ENCODE measurements at regions not wholly inside any gene's neighbourhood (a gene's known extent, or its start where the extent isn't known, plus 50 kb on each side); places are given as distances from the start of the nearest gene placed in this dataset.

GRCh38 chr3:78349571-78349970 is 1309.7 kb downstream of the ROBO2 start:
- CTCF ChIA-PET: interaction anchor here (2.4 kb wide), 1 partner anchor 11 kb away, joined by 7 read pairs; no protein-coding TSS in a partner anchor
- TF ChIP-seq CTCF (IDR thresholded peaks at IDR 0.05; ENCODE audit: insufficient read depth, low read depth, low read length): no peak
- no peaks in the 10 kb centered on the region for H3K27me3 ChIP-seq (ENCODE audit: control insufficient read depth, insufficient read depth, low read length)
- no peak for DNase-seq (ENCODE audit: low read depth)
- POLR2A ChIA-PET: no interaction called here
- H3K4me3 ChIP-seq (ENCODE audit: low read depth, low read length): no peak overlapping the region
- H3K36me3 ChIP-seq (ENCODE audit: control insufficient read depth, insufficient read depth, low read length): no peaks in the 10 kb centered on the region

- POLR2A ChIA-PET: no interaction called here
- no peak for TF ChIP-seq CTCF (IDR thresholded peaks at IDR 0.05; ENCODE audit: insufficient read depth, low read depth, low read length)
- Histone ChIP-seq H3K36me3 (ENCODE audit: control insufficient read depth, insufficient read depth, low read length) (no peaks in the 10 kb centered on the region), H3K27me3 (ENCODE audit: control insufficient read depth, insufficient read depth, low read length) (no peaks in the 10 kb centered on the region), H3K4me3 (ENCODE audit: low read depth, low read length) (no peak overlapping the region)
- DNase-seq (ENCODE audit: low read depth): no peak
- CTCF ChIA-PET: interaction anchor here (0.7 to 2.4 kb wide), 2 partner anchors 9 to 49 kb away, joined by 3 to 7 read pairs; no protein-coding TSS in a partner anchor
Observed at GRCh38 chr3:78351334-78351733, 1311.4 kb downstream of the ROBO2 start.

- no peak for TF ChIP-seq CTCF (IDR thresholded peaks at IDR 0.05; ENCODE audit: insufficient read depth, low read depth, low read length)
- Histone ChIP-seq H3K4me3 (ENCODE audit: low read depth, low read length) (no peak overlapping the region), H3K36me3 (ENCODE audit: control insufficient read depth, insufficient read depth, low read length) (no peaks in the 10 kb centered on the region), H3K27me3 (ENCODE audit: control insufficient read depth, insufficient read depth, low read length) (no peaks in the 10 kb centered on the region)
- ChIA-PET POLR2A (no interaction called here), CTCF (no interaction called here)
- DNase-seq (ENCODE audit: low read depth): no peak
Observed at GRCh38 chr3:78353231-78353630, 1313.3 kb downstream of the ROBO2 start.

- POLR2A ChIA-PET: no interaction called here
- Histone ChIP-seq H3K27me3 (ENCODE audit: control insufficient read depth, insufficient read depth, low read length) (no peaks in the 10 kb centered on the region; the same call in 1 of the 2 replicates), H3K36me3 (ENCODE audit: control insufficient read depth, insufficient read depth, low read length) (no peaks in the 10 kb centered on the region), H3K4me3 (ENCODE audit: low read depth, low read length) (no peak overlapping the region)
- DNase-seq (ENCODE audit: low read depth): no peak
- CTCF ChIA-PET: interaction anchor here (1.5 kb wide), 1 partner anchor 10 kb away, joined by 7 read pairs; no protein-coding TSS in a partner anchor
- no peak for TF ChIP-seq CTCF (IDR thresholded peaks at IDR 0.05; ENCODE audit: insufficient read depth, low read depth, low read length)
Observed at GRCh38 chr3:78360849-78361248, 1321.0 kb downstream of the ROBO2 start.

GRCh38 chr3:78368636-78369345 is 1328.9 kb downstream of the ROBO2 start:
- no peak for DNase-seq (ENCODE audit: low read depth)
- Histone ChIP-seq H3K4me3 (ENCODE audit: low read depth, low read length) (no peak overlapping the region), H3K27me3 (ENCODE audit: control insufficient read depth, insufficient read depth, low read length) (no peaks in the 10 kb centered on the region), H3K36me3 (ENCODE audit: control insufficient read depth, insufficient read depth, low read length) (no peaks in the 10 kb centered on the region)
- ChIA-PET CTCF (interaction anchor here (1.2 kb wide), 1 partner anchor 13 kb away, joined by 3 read pairs; no protein-coding TSS in a partner anchor), POLR2A (no interaction called here)
- no peak for TF ChIP-seq CTCF (IDR thresholded peaks at IDR 0.05; ENCODE audit: insufficient read depth, low read depth, low read length)
